HUDEP-2 (cell line): ENCODE measurements at regions not wholly inside any gene's neighbourhood (a gene's known extent, or its start where the extent isn't known, plus 50 kb on each side); places are given as distances from the start of the nearest gene placed in this dataset.
"Not testable (repeated sequence)": the region's sequence is repeated elsewhere in the genome, so short reads cannot be mapped to it uniquely, and the experiment has no call there.

Experiments used
- DNase-seq, 76 experiments: peaks; one replicate each; lab custom pipeline; 2025; ENCODE audit not compliant: unreplicated experiment in 76 of 76; lab: John Stamatoyannopoulos, UW

DNA sequence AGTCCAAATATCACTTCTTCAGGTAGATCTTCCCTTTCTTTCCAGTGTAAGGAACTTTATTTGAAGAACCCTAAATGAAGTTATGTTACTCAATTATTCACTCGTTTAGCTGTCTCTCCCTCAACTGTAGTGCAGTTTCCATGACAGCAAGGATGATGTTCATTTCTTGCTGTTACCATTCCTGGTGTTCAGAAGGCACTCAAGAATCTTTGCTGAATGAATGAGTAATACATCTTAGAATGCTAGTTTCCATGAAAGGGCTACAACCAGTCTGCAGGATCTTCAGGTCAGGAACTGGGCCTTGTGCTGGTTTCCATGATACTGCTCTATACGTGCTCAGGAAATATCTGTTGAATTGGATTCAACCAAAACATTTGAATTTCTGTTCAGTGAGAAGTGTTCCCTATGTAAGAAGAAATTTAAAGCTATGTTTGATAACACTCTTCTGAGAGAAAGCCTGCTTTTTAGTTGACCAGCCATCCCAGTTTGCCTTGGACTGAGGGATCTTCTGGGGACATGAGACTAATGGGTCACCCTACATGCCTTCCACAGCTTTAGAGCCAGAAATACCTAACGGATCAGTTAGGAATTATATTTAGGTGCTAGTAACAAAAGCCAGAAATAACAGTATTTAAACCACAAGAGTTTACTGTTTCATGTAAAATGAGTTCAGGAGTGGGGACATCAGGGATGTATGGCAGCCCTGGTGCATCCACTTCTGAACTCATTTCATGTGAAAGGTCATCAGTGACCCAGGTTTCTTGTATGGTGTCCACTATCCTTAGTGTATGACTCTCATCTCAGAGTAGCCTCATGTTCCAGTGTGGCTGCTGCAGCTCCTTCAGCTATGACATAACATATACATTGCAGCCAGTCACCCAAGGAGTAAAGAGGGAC is 500.1 kb upstream of the SGCD start:
- no peak for DNase-seq

DNA sequence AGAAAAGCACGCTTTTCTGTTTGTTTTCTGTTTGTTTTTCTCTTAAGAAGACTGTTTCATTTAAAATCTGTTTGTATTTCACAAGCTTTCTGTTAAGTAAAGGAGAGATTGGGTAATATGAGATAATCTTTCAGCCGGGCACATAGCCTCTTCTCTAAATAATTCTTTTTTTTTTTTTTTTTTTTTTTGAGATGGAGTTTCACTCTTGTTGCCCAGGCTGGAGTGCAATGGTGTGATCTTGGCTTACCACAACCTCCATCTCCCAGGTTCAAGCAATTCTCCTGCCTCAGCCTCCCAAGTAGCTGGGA is 499.5 kb upstream of the SGCD start:
- DNase-seq = not testable (repeated sequence)

DNA sequence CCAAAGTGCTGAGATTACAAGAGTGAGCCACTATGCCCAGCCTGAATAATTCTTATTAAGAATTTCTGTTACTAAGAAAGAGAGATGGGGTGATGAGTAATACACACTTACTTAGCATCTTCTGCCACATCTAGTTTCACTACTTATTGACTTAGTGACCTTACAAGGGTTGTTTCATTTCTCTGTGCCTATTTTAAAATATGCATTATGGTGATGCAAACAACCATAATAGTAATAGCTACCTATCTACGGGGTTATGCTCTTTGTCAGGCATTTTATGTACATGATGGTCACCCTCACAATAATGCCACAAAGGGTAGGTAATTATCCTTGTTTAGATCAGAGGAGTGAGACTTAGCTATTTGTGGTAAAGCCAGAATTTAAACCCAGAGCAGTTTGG is 499.0 kb upstream of the SGCD start:
- DNase-seq = no peak

DNA sequence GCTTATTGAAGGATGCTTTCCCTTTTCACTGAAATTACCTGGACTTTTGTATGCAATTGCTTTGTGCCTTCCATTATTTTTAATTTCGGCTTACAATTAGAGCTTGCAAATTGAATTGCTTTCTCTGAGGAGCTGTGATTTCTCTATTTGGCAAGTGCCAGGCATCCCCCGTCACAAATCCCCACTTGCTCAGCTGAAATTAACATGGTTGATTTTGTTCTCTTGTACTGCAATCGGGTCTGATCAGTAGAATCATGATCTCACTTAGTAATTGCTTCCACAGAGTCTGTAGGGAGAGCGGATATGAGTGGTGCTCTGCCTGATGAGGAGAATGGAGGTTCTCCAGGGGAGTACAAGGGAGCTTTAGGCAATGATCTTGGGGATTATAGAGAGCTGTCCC is 495.5 kb upstream of the SGCD start:
- no peak for DNase-seq

DNA sequence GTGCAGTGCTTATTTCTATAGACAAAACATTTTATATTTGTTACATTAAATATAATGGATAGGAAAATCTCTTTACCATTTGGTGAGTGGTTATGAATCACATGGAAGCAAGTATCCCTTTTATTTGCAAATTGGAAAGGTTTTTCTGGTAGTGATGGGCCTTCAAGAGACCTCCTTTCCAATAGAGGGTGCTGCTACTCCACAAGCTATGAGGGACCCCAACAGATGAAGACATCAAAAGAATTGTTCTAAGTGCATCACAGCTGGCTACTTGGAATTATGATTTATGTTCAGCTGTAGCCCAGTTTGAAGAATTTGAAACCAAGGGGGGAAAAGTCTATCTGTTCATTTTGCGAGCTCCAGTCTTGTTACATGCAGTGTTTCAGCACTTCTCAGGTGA is 493.7 kb upstream of the SGCD start:
- no peak for DNase-seq

DNA sequence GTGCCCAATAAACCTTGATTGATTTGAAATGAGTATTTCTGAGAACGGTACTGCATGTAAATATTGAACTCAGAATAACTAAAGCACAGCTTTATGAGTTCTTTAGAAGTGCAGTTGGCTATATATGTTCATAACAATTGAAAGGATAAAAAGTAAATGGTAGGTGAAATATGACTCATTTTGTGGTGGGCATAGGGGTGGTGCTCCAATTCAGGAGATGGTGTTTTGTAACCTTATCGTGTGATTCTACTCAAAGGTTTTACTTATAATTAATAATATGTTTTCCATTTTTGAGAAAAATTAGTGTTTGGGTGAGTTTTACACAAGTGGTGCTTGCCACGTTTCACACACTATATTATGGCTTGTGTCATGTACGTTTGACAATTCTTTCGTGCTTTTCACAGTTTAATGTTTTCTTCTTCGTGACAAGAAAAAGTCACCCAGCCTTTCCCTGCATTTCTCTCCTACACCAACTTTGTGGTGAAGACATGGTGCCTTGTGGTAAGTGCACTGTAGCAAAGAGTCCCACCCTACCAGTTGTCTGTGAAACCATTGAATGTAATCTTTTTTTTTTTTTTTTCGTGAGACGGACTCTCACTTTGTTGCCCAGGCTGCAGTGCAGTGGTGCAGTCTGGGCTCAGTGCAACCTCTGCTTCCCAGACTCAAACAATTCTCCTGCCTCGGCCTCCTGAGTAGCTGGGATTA is 492.5 kb upstream of the SGCD start:
- DNase-seq = no peak

DNA sequence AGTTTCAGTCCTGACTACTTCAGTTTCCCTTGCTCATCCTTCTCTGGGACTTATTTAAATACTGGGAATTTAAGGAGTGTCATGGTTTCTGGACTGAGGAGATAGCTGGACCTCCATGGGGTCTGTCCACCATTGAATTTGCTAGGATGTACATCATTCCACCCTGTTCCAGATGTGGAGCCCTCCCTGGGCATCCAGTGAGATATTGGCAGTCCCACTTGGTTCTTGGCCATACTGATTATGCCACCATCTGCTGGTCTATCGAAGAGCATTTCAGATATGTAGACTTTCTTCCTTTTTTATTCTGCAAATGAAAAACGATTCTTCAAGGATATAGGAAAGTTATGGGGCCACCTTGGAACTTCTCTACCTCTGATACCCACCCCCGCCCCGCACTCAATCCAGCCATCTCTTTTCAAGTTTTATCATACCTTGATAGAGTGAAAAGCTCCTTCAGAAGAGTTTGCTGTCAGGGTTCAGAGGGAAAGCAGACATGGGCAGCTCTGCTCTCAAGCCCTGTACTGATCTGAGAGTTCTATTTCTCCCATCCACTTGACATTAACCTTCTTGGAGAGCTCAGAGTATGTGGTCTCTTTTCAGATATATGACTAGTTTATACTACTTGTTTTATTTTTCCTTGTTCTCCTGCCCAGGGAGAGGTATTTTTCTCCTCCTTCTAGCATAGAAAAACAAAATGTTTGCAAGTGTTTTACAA is 490.7 kb upstream of the SGCD start:
- DNase-seq = no peak

DNA sequence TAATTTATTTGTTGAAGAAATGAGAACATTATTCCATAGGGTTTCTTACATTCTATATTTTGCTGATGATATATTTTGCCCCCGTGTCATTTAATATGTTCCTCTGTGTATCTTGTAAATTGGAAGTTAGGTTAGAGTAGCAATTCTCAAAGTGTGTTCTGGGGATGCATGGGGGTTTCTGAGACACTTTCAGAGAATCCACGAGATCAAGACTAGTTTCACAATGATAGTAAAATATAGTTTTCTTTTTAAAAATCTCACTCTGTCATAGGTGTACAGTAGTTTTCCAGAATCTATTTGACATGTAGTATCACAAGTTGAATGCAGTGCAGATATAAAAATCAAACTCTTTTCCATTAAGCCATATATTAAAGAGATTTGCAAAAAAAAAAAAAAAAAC is 488.6 kb upstream of the SGCD start:
- DNase-seq = no peak

DNA sequence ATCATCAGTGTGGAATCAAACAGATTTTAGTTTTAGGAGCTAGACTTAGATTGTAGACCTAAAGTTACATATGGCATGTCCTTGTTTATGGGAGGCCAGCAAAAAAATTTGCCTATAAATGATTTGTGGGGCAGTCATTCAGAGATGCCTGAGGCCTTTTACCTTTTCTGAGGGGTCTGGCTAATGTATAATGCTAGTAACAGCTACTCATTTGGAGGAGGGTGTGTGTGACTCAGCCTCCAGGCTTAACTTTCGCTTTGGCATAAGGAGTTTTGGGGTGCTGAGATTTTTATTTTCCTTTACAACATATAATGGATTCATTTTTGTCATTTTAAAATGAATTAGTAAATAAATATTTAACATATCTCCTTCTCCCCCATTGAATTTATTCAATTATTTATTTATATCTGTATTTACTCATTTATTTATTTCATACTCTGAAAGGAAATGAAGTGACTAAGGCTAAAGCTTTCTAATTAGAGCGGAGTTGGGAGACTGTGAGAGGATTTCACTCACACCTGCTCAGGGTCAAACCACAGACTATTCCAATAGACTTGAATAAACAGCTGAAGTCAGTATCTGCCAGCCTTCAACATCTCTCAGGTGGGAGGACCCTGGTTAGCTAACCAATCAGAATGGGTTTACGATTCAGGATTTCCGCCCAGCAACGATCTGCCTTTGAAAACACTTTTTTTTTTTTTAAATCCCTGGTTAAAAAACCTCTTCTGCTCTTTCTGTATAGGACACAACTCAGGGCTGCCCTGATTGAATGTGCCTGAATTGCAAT is 487.5 kb upstream of the SGCD start:
- no peak for DNase-seq

DNA sequence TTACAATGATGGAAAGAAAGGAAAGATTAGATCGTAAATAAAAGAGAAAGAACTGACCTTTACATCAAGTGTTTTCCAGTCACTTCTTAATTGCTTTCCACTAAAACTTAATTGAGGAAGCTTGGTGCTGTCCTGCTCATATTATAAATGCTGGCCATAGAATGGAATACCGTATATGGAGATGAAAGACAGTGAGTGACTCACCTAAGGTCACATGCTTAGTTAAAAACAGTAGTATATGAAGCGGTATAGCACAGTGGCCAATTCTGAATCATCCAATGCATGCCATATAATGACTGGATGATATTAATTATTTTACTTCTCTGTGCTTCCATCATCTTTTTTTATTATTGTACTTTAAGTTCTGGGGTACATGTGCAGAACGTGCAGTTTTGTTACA is 482.4 kb upstream of the SGCD start:
- no peak for DNase-seq

DNA sequence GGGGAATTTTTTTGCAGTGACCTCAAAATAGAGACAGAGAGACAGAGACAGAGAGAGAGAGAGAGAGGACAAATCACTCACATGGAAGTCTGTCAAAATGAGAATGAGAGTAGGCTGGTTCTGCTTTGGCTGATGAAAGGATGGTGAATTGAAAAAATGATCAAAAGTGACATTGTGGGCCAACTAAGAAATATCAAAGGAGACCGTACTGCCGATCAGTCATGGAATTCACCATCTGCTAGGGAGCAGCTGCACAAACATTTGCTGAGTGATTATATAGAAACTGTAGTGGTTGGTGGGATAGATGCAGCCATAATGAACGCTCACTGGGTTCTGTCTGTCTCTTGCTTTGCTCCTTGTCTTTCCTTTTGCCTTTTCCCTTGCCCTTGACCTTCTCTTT is 476.6 kb upstream of the SGCD start:
- no peak for DNase-seq

DNA sequence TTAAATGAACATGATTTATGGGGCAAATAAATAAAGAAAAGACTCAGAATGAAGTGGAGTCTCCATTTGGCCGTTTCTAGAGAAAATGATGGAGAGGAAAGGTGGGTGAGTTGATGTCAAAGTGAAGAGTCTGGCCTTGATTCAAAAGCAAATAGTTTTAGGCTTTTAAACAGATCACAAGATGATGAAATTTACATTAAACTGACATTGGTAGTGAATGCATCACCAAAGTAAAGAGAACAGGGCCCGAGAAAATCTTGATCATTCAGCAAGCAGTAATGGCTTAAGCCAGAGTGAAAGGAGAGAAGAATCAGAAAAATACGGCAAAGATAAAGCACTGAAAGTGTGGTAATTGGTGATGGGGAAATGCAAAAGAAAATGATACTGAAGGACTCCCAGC is 460.0 kb upstream of the SGCD start:
- DNase-seq = no peak

DNA sequence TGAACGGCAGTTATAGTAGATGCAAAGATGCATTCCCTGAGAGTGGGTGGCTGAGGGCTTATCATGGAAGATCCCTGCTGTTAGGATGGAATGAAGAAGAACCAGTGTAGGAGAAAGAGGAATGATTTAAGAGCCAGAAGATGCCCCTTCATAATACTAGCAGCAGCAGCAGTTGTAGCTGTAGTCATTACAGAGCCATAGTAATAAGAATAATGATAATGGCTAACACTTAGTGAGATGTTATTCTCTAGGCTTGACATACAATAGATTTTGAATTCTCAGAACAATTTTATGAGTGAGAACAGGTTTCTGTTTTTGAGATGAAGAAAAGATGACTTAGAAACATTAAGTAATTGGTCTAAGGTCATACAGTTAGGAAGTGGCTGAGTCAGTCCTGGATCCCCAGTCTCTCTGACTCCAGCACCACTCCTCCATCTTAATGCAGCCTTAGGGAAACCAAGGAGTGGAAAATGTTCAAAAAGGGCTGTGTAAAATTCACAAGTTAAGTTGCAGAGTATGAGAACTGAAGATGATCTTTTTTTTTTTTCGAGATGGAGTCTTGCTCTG is 459.4 kb upstream of the SGCD start:
- DNase-seq = no peak

DNA sequence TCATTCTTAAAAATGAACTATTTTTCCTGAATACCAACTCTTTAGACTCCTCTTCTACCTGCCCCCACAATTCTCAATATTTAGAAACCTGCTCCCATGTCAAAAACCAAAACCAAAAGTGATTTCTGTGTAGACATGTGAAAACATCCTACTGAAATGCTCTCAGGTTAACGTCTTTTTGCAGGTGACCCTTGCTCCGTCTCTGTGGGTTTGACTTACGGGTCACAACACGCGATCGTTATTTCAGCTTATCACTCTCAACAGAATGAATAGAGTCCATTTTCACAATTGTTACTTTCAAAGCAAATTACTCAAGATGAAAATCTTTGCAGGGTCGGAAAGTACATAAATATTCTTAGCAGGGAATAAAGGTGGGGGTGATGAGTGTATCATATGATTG is 456.3 kb upstream of the SGCD start:
- DNase-seq = no peak

DNA sequence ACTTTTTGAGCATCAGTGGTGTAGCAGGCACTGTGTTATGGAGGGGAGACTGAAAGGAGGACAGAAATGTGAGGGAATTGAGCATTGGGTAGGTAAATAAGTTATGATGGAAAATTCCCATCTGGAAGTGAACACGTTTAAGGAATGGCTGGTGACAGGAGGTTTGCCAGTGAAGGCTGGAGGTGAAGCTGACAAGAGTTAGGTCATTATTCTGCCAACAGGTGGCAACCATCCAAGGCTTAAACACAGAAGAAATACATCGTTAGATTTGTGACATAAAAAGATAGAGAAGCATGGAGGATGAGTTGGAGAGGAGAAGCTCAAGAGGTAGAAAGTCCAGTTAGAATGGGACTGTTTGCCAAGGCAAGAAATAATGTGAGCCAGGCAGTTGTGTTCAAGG is 455.3 kb upstream of the SGCD start:
- DNase-seq = no peak

DNA sequence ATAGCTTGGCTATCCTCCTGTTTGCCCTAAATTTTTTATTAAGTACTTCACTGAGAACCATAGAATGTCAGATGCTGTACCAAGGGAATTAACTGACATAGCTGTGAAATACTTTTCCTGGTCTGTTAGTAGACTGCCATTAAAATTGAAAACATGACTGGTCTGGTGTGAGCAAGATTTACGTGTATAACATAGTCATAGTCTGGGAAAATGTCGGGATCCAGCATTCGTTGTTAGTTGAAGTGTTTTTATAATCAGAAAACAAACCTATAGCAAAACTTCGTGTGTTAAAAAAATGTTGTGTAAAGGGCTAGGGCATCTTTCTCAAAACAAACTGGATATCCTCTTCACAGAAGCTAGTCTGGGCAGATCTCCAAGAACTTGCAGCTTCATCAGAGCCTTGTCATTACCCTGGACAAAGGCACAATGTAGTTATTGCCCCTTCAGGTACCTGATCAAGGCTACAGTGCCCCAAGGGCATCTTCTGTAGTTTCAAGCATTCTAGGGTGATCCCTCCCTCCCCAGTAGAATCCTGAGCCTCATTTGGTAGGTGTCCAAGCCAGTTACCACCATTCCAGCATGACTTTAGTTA is 454.2 kb upstream of the SGCD start:
- DNase-seq = no peak

DNA sequence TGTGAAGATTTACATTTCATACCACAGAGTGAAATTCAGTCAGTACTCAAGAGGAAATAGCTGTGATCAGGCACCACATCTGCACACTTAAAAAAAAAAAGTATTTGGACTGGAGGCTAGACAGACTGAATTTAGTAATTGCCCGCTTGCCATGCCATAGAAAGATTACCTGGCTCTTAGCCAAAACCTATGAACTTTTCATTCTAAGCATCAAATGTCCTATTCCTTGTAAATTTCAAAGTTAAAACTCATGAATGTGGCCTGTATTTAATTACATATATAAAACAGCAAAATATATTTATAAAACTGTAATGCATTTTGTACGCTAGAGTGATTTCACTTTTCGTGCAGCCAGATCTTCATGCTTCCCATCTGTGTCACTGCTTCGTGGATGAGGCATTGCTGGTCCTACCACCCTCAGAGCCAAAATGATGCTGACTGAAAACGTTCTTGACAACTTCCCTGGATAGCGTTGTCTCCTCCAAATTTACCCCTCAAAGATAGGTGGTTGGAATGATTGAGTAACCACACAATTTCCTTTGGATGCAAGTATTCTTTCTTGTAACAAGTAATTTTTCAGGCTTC is 447.9 kb upstream of the SGCD start:
- DNase-seq = no peak

DNA sequence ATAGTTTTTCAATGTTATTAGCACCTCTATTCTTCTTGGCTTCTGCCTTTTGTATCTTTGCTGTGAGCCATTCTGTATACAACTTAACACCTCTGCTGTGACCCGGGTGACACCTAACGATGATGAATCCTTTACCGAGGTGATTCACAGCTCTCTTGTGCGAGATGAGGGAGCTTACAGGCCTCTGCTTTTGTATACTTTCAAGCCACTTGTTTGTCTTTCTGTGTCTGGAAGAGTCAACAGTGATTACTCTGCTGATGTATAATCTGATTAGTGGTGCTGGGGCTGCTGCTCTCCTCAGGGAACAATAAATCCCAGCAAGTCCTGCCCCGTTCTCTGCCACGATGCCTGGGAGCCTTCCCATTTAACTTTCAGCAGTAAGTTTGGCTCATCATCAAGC is 442.9 kb upstream of the SGCD start:
- no peak for DNase-seq

DNA sequence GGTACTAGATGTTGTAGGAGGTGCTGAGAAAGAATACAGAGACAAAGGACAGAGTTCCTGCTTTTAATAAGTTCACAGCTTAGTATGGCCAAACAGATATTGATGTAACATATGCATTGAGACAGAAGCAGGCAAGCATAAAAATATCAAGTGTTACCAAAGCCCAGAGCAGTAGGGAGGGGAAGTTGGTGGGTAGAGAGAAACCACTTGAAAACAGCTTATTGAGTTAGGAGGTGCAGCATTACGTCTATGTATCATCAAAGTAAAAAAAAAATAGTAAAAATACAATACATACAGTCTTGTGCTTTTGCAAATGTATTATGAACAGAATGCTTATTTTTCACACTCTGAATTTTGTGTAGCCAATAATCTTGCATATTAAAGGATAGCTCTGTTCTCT is 441.8 kb upstream of the SGCD start:
- no peak for DNase-seq
